Smooth muscle cell of the brain vasculature (primary cell): ENCODE measurements at regions not wholly inside any gene's neighbourhood (a gene's known extent, or its start where the extent isn't known, plus 50 kb on each side); places are given as distances from the start of the nearest gene placed in this dataset.
A peak's percentile ranks its signal among the peaks of the same experiment; 100 is the strongest.
"Not testable (repeated sequence)": the region's sequence is repeated elsewhere in the genome, so short reads cannot be mapped to it uniquely, and the experiment has no call there.

Source experiments
- DNase-seq: peaks from one replicate; pipeline ENCODE4 v3.0.0-alpha.2; 2012; ENCODE audit warnings: low read depth, low spot score

- DNase-seq, result peak; percentile 15
These were observed 66.4 kb upstream of the BTG3 start for GRCh38 chr21:17679002-17679600.

GRCh38 chr21:17676930-17677329 is 64.2 kb upstream of the BTG3 start:
- DNase-seq, result not testable (repeated sequence)

DNA sequence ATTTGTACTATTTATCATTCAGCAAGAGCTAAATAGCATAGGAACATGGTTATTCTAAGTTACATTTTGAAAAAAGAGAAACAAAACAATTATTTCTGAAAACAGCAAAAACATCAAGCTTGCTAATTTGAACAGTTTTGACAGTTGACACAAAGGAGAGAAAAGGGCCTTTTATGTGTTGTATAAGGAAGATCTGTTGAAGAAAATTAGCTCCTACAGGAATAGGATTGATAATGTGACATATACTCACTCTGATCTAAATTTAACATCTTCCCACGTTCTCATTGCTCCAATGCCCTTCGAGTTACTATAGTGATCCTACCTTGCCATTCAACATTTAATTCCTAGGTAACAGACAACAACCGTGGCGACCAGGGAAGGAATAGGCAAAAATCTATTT is 61.4 kb upstream of the BTG3 start:
- DNase-seq, result no peak

- no peak for DNase-seq
These were observed 60.7 kb upstream of the BTG3 start for GRCh38 chr21:17673261-17674020.

DNA sequence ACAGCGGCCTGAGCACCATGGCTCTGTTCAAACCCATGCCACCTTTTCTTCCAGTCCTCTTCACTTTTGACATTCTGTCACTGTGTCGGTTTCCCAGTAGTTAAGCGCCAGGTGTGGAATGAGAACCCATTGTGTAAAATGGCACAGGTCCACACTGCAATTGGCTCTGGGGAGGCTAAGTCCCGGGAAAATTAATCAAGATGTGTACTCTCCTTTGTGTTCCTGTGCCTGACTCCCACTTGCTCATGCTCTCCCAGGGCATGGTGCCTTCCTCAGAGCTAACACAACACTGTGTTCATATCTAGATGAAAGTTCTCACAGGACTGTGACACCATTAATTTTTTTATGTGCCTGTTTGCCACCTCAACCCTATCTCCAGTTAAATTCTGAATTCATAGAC is 59.0 kb upstream of the BTG3 start:
- DNase-seq, result no peak

GRCh38 chr21:17668479-17669140 is 55.9 kb upstream of the BTG3 start:
- no peak for DNase-seq

- no peak for DNase-seq
These were observed 54.6 kb upstream of the BTG3 start for GRCh38 chr21:17667256-17667655.
